ENCODE measurements at regions not wholly inside any gene's neighbourhood (a gene's known extent, or its start where the extent isn't known, plus 50 kb on each side); places are given as distances from the start of the nearest gene placed in this dataset.

- H3K4me1 ChIP-seq (ENCODE audit: control insufficient read depth, extremely low read depth, insufficient read depth, low read length), result no peaks in the 10 kb centered on the region
- ChIA-PET CTCF (interaction anchor here (1.0 kb wide), 1 partner anchor 14 kb away, joined by 3 read pairs; no protein-coding TSS in a partner anchor), POLR2A (no interaction called here)
- H3K9ac ChIP-seq (replicated peaks; ENCODE audit: extremely low read depth, insufficient read depth, low read length), result no peak overlapping the region
- no peak overlapping the region for H3K4me3 ChIP-seq (replicated peaks in 1 of 3; ENCODE audit: insufficient read depth in 1 of 3, low read depth in 1 of 3, low read length in 3 of 3)
- no TSS peak for BruUV-seq (replicated peaks)
- no peak overlapping the region for H2AFZ ChIP-seq (ENCODE audit: low read depth, low read length)
- intact Hi-C loops (cut with micrococcal nuclease), result no loop called here
- H3K27me3 ChIP-seq (ENCODE audit: control insufficient read depth in 2 of 2, insufficient read depth in 2 of 2, low read length in 2 of 2), result peaks cover 0 to 2% of the 10 kb centered on the region in 2 experiments
- no peak overlapping the region for H3K27ac ChIP-seq (ENCODE audit: insufficient read depth, low read depth, low read length)
- H3K9me1 ChIP-seq (replicated peaks; ENCODE audit: control insufficient read depth, extremely low read depth, insufficient read depth, low read length), result no peaks in the 10 kb centered on the region
- DNase-seq (ENCODE audit: low read depth, low spot score) (no peak), FAIRE-seq (no peak)
- dilution Hi-C loops (cut with MboI; ENCODE audit: extremely low pct_ligation_motif_present, low sequenced_read_pairs), result no loop called here
- H3K9me3 ChIP-seq (replicated peaks; ENCODE audit: control insufficient read depth, insufficient read depth, low read length), result no peaks in the 10 kb centered on the region
- no peak overlapping the region for H3K4me2 ChIP-seq (ENCODE audit: insufficient read depth, low read length)
- no peaks in the 10 kb centered on the region for H4K20me1 ChIP-seq (replicated peaks; ENCODE audit: control insufficient read depth, extremely low read depth, insufficient read depth, low read length)
- H3K36me3 ChIP-seq (ENCODE audit: control insufficient read depth in 2 of 2, extremely low read depth in 1 of 2, insufficient read depth in 2 of 2, low read length in 2 of 2), result no peaks in the 10 kb centered on the region
- no peaks in the 10 kb centered on the region for H3K79me2 ChIP-seq (ENCODE audit: control insufficient read depth, insufficient read depth, low read length)
- no peak for TF ChIP-seq JUN (IDR thresholded peaks at IDR 0.05; ENCODE audit: borderline replicate concordance, insufficient read depth, insufficient read length, low read depth)
- no peak for TF ChIP-seq MYC (IDR thresholded peaks at IDR 0.05; ENCODE audit: low read depth, low read length)
- TF ChIP-seq MAX (IDR thresholded peaks at IDR 0.05; ENCODE audit: insufficient read depth, insufficient read length), result no peak
- no peak for TF ChIP-seq CTCF (IDR thresholded peaks at IDR 0.05; ENCODE audit: extremely low read depth in 1 of 2, insufficient read depth in 1 of 2, low read depth in 1 of 2, low read length in 2 of 2)
- no peak for TF ChIP-seq EZH2 (IDR thresholded peaks at IDR 0.05; ENCODE audit: borderline replicate concordance, low read depth, low read length, severe bottlenecking)
- TF ChIP-seq GATA2 (IDR thresholded peaks at IDR 0.05; ENCODE audit: insufficient read depth, insufficient read length, low read depth, low read length), result no peak
- TF ChIP-seq FOS (IDR thresholded peaks at IDR 0.05; ENCODE audit: borderline replicate concordance, insufficient read depth, low read length), result no peak
- no peak for TF ChIP-seq POLR2AphosphoS5 (IDR thresholded peaks at IDR 0.05; ENCODE audit: insufficient read depth, low read depth, low read length)
- no peak for TF ChIP-seq POLR2A (IDR thresholded peaks at IDR 0.05; ENCODE audit: low read depth, low read length)
Measured at GRCh38 chr7:115499956-115500355, 530.6 kb downstream of the TFEC start.

Measured in endothelial cell of umbilical vein (primary cell).